Left colon (tissue), 2 donors: ENCODE measurements at regions not wholly inside any gene's neighbourhood (a gene's known extent, or its start where the extent isn't known, plus 50 kb on each side); places are given as distances from the start of the nearest gene placed in this dataset.

Experiments used
- ATAC-seq: fragments of 200-7000 bp; cut with Tn5 transposase; one replicate; pipeline ENCODE4 v1.9.1; 2020; ENCODE audit warnings: mild to moderate bottlenecking, moderate library complexity
- DNase-seq, 2 donors: peaks; one replicate each; pipeline ENCODE4 v3.0.0-alpha.2; 2020
- intact Hi-C, 2 donors: fragments of 100-400 bp; cut with DNase I in 1 of 2; cut with micrococcal nuclease in 1 of 2; formaldehyde crosslinking; loops; one replicate each; pipeline versions ENCODE4 v1.11.2 to v1.14.0; 2022; cut with DNase I, micrococcal nuclease
- donor health status: DM: no; HTN: no; CAD: no.
- donor health status: DM: yes; HTN: yes; CAD: no.

GRCh38 chr1:29639741-29640427, 403.6 kb downstream of the PTPRU start:
- ATAC-seq, result no peak
- DNase-seq, result no peak
- intact Hi-C loops, result no loop called here

GRCh38 chr1:29639156-29639736, 402.9 kb downstream of the PTPRU start:
- ATAC-seq (no peak), DNase-seq (no peak)
- intact Hi-C loops, result no loop called here

- DNase-seq (no peak), ATAC-seq (no peak)
- intact Hi-C loops, result no loop called here
These were observed 402.0 kb downstream of the PTPRU start for GRCh38 chr1:29638281-29638680.

- intact Hi-C loops, result no loop called here
- ATAC-seq (no peak), DNase-seq (no peak)
These were observed 400.6 kb downstream of the PTPRU start for GRCh38 chr1:29636936-29637335.

- DNase-seq (no peak), ATAC-seq (no peak)
- intact Hi-C loops, result no loop called here
These were observed 399.4 kb downstream of the PTPRU start for GRCh38 chr1:29635501-29636263.

GRCh38 chr1:29634746-29635335, 398.5 kb downstream of the PTPRU start:
- DNase-seq (no peak), ATAC-seq (no peak)
- intact Hi-C loops, result no loop called here

- no peak for DNase-seq
- ATAC-seq, result no peak
- intact Hi-C loops, result no loop called here
These were observed 398.0 kb downstream of the PTPRU start for GRCh38 chr1:29634324-29634723.

GRCh38 chr1:29633771-29634170, 397.4 kb downstream of the PTPRU start:
- intact Hi-C loops, result no loop called here
- ATAC-seq, result no peak
- DNase-seq, result no peak

- DNase-seq (no peak), ATAC-seq (no peak)
These were observed 396.7 kb downstream of the PTPRU start for GRCh38 chr1:29632806-29633615.

GRCh38 chr1:29631836-29632805, 395.8 kb downstream of the PTPRU start:
- DNase-seq, result no peak

More at GRCh38 chr1:29632806-29633615, 396.7 kb downstream of the PTPRU start:
- intact Hi-C loops, result no loop called here

GRCh38 chr1:29631361-29631760, 395.0 kb downstream of the PTPRU start:
- ATAC-seq, result no peak
- intact Hi-C loops, result no loop called here
- DNase-seq, result no peak

More at GRCh38 chr1:29631836-29632805, 395.8 kb downstream of the PTPRU start:
- no peak for ATAC-seq
- intact Hi-C loops, result no loop called here

GRCh38 chr1:29630756-29631155, 394.4 kb downstream of the PTPRU start:
- DNase-seq (no peak), ATAC-seq (no peak)
- intact Hi-C loops, result no loop called here

GRCh38 chr1:29629814-29630516, 393.6 kb downstream of the PTPRU start:
- no peak for DNase-seq
- ATAC-seq, result no peak
- intact Hi-C loops, result no loop called here

GRCh38 chr1:29629401-29629800, 393.1 kb downstream of the PTPRU start:
- DNase-seq (no peak), ATAC-seq (no peak)
- intact Hi-C loops, result no loop called here

- intact Hi-C loops, result no loop called here
- ATAC-seq, result no peak
- DNase-seq, result no peak
These were observed 391.9 kb downstream of the PTPRU start for GRCh38 chr1:29628190-29628589.

- intact Hi-C loops, result no loop called here
- no peak for DNase-seq
- ATAC-seq, result no peak
These were observed 390.4 kb downstream of the PTPRU start for GRCh38 chr1:29626726-29627125.

- no peak for ATAC-seq
- intact Hi-C loops, result no loop called here
- no peak for DNase-seq
These were observed 389.7 kb downstream of the PTPRU start for GRCh38 chr1:29626066-29626465.
